ENCODE measurements at regions not wholly inside any gene's neighbourhood (a gene's known extent, or its start where the extent isn't known, plus 50 kb on each side); places are given as distances from the start of the nearest gene placed in this dataset.
"Not testable (repeated sequence)": the region's sequence is repeated elsewhere in the genome, so short reads cannot be mapped to it uniquely, and the experiment has no call there.

- H3K36me3 ChIP-seq: no peaks in the 10 kb centered on the region
- no peak overlapping the region for H3K4me3 ChIP-seq
- no peak overlapping the region for H3K27ac ChIP-seq
- no peaks in the 10 kb centered on the region for H3K27me3 ChIP-seq (replicated peaks in 1 of 7)
- H3K4me1 ChIP-seq: no peaks in the 10 kb centered on the region
- H3K9me3 ChIP-seq: peaks cover 0 to 17% (median 7%) of the 10 kb centered on the region in 8 donors
- WGBS, 5 donors: 58 to 79% (median 70%) methylated on average over 2 of the region's 2 CpGs
- no peak for DNase-seq
- TF ChIP-seq POLR2A (IDR thresholded peaks at IDR 0.05) (no peak), POLR2AphosphoS5 (IDR thresholded peaks at IDR 0.05) (no peak), CTCF (IDR thresholded peaks at IDR 0.05 in 8 of 11, conservative IDR thresholded peaks at IDR 0.05 in 3 of 11) (no peak)
- intact Hi-C loops (cut with DNase I; ENCODE audit: low total_unique reads): no loop called here
Measured at GRCh38 chr2:179332903-179333302, 68.3 kb upstream of the SESTD1 start.

DNA sequence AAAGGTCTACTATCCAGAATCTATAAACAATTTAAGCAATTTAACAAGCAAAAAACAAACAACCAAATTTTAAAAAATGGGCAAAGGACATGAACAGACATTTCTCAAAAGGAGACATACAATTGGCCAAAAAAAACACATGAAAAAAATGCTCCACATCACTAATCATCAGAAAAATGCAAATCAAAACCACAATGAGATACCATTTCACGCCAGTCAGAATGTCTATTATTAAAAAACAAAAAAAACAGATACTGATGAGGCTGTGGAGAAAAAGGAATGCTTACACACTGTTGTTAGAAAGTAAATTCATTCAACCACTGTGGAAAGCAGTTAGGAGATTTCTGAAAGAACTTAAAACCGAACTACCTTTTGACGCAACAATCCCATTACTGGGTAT lies 66.4 kb upstream of the SESTD1 start:
- intact Hi-C loops (cut with DNase I; ENCODE audit: low total_unique reads): no loop called here
- no peak overlapping the region for H3K4me3 ChIP-seq
- 84 to 89% (median 87%) methylated on average over 3 of the region's 3 CpGs for whole genome bisulfite sequencing, 5 donors
- TF ChIP-seq POLR2AphosphoS5 (IDR thresholded peaks at IDR 0.05) (no peak), CTCF (IDR thresholded peaks at IDR 0.05 in 8 of 11, conservative IDR thresholded peaks at IDR 0.05 in 3 of 11) (no peak), POLR2A (IDR thresholded peaks at IDR 0.05) (no peak)
- no peaks in the 10 kb centered on the region for H3K27me3 ChIP-seq (replicated peaks in 1 of 7)
- H3K27ac ChIP-seq: no peak overlapping the region
- H3K9me3 ChIP-seq: peaks cover 0 to 17% (median 7%) of the 10 kb centered on the region in 8 donors
- DNase-seq: no peak
- no peaks in the 10 kb centered on the region for H3K4me1 ChIP-seq
- no peaks in the 10 kb centered on the region for H3K36me3 ChIP-seq

GRCh38 chr2:179322289-179322688 lies 57.7 kb upstream of the SESTD1 start:
- Histone ChIP-seq H3K4me1 (no peaks in the 10 kb centered on the region), H3K27ac (no peak overlapping the region), H3K36me3 (no peaks in the 10 kb centered on the region), H3K9me3 (no peaks in the 10 kb centered on the region), H3K4me3 (no peak overlapping the region), H3K27me3 (replicated peaks in 1 of 7) (no peaks in the 10 kb centered on the region)
- 81 to 95% (median 87%) methylated on average over 5 of the region's 5 CpGs for WGBS, 5 donors
- intact Hi-C loops (cut with DNase I; ENCODE audit: low total_unique reads): no loop called here
- TF ChIP-seq POLR2AphosphoS5 (IDR thresholded peaks at IDR 0.05) (no peak), CTCF (IDR thresholded peaks at IDR 0.05 in 8 of 11, conservative IDR thresholded peaks at IDR 0.05 in 3 of 11) (no peak), POLR2A (IDR thresholded peaks at IDR 0.05) (no peak)
- DNase-seq: no peak

DNA sequence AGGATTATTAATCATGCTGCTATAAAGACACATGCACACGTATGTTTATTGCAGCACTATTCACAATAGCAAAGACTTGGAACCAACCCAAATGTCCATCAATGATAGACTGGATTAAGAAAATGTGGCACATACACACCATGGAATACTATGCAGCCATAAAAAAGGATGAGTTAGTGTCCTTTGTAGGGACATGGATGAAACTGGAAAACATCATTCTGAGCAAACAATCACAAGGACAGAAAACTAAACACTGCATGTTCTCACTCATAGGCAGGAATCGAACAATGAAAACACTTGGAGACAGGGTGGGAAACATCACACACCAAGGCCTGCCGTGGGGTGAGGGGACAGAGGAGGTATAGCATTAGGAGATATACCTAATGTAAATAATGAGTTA lies 56.4 kb upstream of the SESTD1 start:
- 89 to 95% (median 94%) methylated on average over 3 of the region's 3 CpGs for WGBS, 5 donors
- DNase-seq; H3K27me3 ChIP-seq (replicated peaks in 1 of 7); H3K36me3 ChIP-seq; H3K9me3 ChIP-seq; H3K4me1 ChIP-seq; H3K4me3 ChIP-seq; H3K27ac ChIP-seq; intact Hi-C loops (cut with DNase I; ENCODE audit: low total_unique reads): not testable (repeated sequence)

DNA sequence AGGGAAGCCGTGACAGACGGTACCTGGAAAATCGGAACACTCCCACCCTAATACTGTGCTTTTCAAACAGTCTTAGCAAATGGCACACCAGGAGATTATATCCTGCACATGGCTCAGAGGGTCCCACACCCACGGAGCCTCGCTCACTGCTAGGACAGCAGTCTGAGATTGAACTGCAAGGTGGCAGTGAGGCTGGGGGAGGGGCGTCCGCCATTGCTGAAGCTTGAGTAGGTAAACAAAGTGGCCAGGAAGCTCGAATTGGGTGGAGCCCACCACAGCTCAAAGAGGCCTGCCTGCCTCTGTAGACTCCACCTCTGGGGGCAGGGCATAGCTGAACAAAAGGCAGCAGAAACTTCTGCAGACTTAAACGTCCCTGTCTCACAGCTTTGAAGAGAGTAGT lies 50.1 kb upstream of the SESTD1 start:
- H3K27me3 ChIP-seq (replicated peaks in 1 of 7); H3K9me3 ChIP-seq; intact Hi-C loops (cut with DNase I; ENCODE audit: low total_unique reads); DNase-seq; H3K4me1 ChIP-seq; H3K36me3 ChIP-seq; H3K27ac ChIP-seq; H3K4me3 ChIP-seq: not testable (repeated sequence)
- WGBS, 5 donors: 79 to 97% (median 91%) methylated on average over 8 to 9 of the region's 9 CpGs
